HUES6 (cell line): ENCODE measurements at regions not wholly inside any gene's neighbourhood (a gene's known extent, or its start where the extent isn't known, plus 50 kb on each side); places are given as distances from the start of the nearest gene placed in this dataset.
"Not testable (repeated sequence)": the region's sequence is repeated elsewhere in the genome, so short reads cannot be mapped to it uniquely, and the experiment has no call there.

ENCODE experiments used
- H3K27ac ChIP-seq: 2 replicates; pipeline ENCODE4 v1.7.0; 2013; ENCODE audit warnings: low read depth, mild to moderate bottlenecking, low read length, inconsistent platforms
- H3K27me3 ChIP-seq: 2 replicates; pipeline ENCODE4 v1.6.1; 2013; ENCODE audit warnings: low read length; ENCODE audit not compliant: control insufficient read depth, insufficient read depth
- H3K36me3 ChIP-seq: 2 replicates; pipeline ENCODE4 v1.6.1; 2013; ENCODE audit warnings: low read length; ENCODE audit not compliant: control insufficient read depth, insufficient read depth
- H3K4me1 ChIP-seq: 2 replicates; pipeline ENCODE4 v1.6.1; 2013; ENCODE audit warnings: low read length; ENCODE audit not compliant: control insufficient read depth, insufficient read depth
- H3K4me3 ChIP-seq: 2 replicates; pipeline ENCODE4 v1.5.1; 2013; ENCODE audit warnings: low read depth, low read length
- H3K9ac ChIP-seq: one replicate; pipeline ENCODE4 v1.6.1; 2013; ENCODE audit warnings: mild to moderate bottlenecking, low read length
- H3K9me3 ChIP-seq: 2 replicates; pipeline ENCODE4 v1.6.1; 2013; ENCODE audit warnings: low read depth, low read length; ENCODE audit not compliant: control insufficient read depth, insufficient read depth

DNA sequence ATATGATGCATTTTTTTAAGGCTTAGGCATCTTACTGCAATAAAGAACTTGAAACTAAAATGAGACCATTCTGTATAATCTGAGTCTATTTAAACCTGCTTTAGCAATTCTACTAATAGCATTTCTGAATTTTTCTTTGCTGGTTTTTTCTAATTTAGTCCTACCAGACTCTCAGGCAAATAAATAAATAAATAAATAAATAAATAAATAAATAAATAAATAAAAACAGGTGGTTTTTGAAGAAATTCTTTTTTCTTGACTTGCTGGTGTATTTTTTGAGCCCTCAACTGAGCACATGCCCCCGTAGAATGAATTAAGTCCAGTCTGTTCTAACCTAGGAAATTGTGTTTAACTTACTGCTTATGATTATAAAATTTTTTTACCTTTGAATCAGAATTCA is 134.7 kb upstream of the FOXP2 start:
- H3K27ac ChIP-seq, result no peak overlapping the region
- no peaks in the 10 kb centered on the region for H3K4me1 ChIP-seq
- no peaks in the 10 kb centered on the region for H3K27me3 ChIP-seq
- no peak overlapping the region for H3K4me3 ChIP-seq
- H3K9ac ChIP-seq, result no peak overlapping the region
- no peaks in the 10 kb centered on the region for H3K36me3 ChIP-seq
- no peaks in the 10 kb centered on the region for H3K9me3 ChIP-seq

DNA sequence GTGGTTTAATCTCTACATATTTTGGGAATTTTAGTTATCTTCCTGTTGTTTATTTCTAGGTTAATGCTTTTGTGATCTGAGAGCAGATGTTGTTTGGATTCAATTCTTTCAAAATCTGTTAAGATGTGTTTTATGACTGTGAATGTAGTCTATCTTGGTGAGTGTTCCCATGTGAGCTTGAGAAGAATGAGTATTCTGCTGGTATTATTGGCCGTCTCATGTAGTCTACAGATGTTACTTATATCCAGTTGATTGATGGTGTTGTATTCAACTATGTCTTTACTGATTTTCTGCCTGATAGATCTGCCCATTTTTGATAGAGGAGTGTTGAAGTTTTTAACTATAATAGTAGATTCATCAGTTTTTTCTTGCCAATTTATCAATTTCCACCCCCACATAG is 141.4 kb upstream of the FOXP2 start:
- no peaks in the 10 kb centered on the region for H3K9me3 ChIP-seq
- no peaks in the 10 kb centered on the region for H3K4me1 ChIP-seq
- no peaks in the 10 kb centered on the region for H3K27me3 ChIP-seq
- no peak overlapping the region for H3K4me3 ChIP-seq
- no peaks in the 10 kb centered on the region for H3K36me3 ChIP-seq
- no peak overlapping the region for H3K27ac ChIP-seq
- H3K9ac ChIP-seq, result no peak overlapping the region

DNA sequence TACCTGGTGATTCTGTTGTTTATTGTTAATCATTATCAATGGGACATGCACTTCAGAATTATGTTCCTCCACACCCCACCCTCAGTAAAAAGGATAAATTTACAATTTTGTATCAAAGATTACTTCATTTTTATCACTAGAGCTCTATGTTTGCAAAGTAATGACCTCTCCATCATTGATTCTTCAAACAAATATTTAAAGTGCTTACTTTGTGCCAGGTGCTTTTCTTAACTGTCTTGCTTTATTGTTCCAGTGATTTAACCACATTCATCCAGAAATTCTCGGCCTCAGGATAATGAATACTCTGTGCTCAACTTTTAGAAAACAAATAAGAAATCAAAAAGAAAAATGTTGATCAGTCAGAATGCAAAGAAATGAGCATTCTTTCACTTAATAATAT is 144.9 kb upstream of the FOXP2 start:
- Histone ChIP-seq H3K4me3 (no peak overlapping the region), H3K9me3 (no peaks in the 10 kb centered on the region), H3K27me3 (no peaks in the 10 kb centered on the region), H3K4me1 (no peaks in the 10 kb centered on the region), H3K9ac (no peak overlapping the region), H3K36me3 (no peaks in the 10 kb centered on the region), H3K27ac (no peak overlapping the region)

DNA sequence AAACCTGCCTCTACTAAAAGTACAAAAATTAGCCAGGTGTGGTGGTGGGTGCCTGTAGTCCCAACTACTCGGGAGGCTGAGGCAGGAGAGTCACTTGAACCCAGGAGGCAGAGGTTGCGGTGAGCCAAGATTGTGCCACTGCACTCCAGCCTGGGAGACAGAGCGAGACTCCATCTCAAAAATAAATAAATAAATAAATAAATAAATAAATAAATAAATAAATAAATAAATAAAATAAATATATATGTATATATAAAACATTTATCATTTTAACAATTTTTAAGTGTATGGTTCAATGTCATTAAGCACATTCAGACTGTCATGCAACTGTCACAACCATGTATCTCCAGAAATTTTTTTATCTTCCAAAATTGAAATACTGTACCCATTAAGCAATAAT is 147.1 kb upstream of the FOXP2 start:
- H3K27me3 ChIP-seq, H3K4me1 ChIP-seq, H3K9me3 ChIP-seq, H3K4me3 ChIP-seq, H3K27ac ChIP-seq, H3K36me3 ChIP-seq, H3K9ac ChIP-seq: not testable (repeated sequence)

DNA sequence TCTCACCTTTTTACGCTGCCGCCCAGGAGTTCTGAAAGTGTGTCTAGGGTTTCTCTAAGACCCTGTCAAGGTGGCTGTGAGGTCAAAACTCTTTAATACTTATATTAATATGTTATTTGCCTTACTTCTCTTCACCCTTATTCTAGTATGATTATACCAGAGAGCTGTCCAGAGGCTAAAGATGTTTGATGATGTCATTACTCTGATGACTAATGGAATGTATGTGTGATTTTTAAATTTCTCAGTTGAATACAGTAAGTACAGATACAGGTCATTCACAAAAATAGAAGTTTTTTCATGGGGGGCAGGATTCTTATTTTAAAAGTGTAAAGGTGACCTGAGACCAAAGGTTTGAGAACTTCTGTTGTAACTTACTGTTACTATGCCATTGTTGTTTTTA is 150.6 kb upstream of the FOXP2 start:
- no peaks in the 10 kb centered on the region for H3K36me3 ChIP-seq
- H3K4me3 ChIP-seq, result no peak overlapping the region
- H3K9me3 ChIP-seq, result no peaks in the 10 kb centered on the region
- no peak overlapping the region for H3K9ac ChIP-seq
- no peaks in the 10 kb centered on the region for H3K4me1 ChIP-seq
- no peaks in the 10 kb centered on the region for H3K27me3 ChIP-seq
- H3K27ac ChIP-seq, result no peak overlapping the region

DNA sequence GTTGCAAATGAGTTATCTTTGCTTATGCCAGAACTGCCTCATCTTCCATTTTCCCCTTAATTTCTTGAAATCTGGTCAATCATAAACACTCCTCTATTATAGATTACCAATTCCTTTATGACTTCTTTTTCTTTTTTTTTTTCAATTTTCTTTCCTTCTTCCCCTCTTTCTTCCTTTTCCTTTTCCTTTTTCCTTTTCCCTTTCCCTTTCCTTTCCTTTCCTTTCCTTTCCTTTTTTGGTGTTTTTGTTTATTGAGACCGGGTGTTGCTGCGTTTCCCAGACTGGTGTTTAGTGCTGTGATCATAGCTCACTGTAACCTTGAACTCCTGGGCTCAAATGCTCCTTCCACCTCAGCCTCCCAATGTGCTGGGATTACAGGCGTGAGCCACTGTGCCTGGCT is 151.4 kb upstream of the FOXP2 start:
- Histone ChIP-seq H3K36me3 (no peaks in the 10 kb centered on the region), H3K9me3 (no peaks in the 10 kb centered on the region), H3K4me1 (no peaks in the 10 kb centered on the region), H3K9ac (no peak overlapping the region), H3K27ac (no peak overlapping the region), H3K4me3 (no peak overlapping the region), H3K27me3 (no peaks in the 10 kb centered on the region)

DNA sequence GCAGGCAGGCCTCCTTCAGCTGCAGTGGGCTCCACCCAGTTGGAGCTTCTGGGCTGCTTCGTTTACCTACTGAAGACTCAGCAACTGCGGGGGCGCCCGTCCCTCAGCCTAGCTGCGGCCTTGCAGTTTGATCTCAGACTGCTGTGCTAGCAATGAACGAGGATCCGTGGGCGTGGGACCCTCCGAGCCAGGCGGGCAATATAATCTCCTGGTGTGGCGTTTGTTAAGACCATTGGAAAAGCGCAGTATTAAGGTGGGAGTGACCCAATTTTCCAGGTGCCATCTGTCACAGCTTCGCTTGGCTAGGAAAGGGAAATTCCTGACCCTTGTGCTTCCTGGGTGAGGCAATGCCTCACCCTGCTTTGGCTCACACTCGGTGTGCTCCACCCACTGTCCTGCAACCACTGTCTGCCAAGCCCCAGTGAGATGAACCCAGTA is 159.2 kb upstream of the FOXP2 start:
- Histone ChIP-seq H3K4me3 (no peak overlapping the region), H3K36me3 (no peaks in the 10 kb centered on the region), H3K4me1 (no peaks in the 10 kb centered on the region), H3K27me3 (no peaks in the 10 kb centered on the region), H3K9me3 (no peaks in the 10 kb centered on the region), H3K9ac (no peak overlapping the region), H3K27ac (no peak overlapping the region)

DNA sequence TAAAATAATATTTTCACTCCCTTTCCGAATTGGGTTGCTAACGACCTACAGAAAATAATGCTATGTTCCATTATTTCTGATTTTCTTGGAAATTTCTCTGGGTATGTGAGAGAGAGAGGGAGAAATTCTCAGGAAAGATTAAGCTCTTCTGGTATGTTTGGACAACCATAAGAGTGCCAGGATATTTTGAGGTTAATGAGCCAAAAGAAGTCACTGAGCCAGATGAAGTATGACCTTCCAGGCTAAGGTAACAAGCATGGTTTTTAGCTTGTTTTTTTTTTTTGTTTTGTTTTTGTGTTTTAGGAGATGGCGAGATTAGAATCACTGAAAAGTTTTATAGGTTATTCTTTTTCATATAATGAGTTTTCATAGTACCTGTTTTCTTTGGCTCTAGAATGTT is 171.0 kb upstream of the FOXP2 start:
- H3K9me3 ChIP-seq, result no peaks in the 10 kb centered on the region
- no peak overlapping the region for H3K4me3 ChIP-seq
- no peak overlapping the region for H3K9ac ChIP-seq
- H3K4me1 ChIP-seq, result peaks cover 6% of the 10 kb centered on the region; the same call in 1 of the 2 replicates
- H3K27ac ChIP-seq, result no peak overlapping the region
- no peaks in the 10 kb centered on the region for H3K36me3 ChIP-seq
- no peaks in the 10 kb centered on the region for H3K27me3 ChIP-seq

DNA sequence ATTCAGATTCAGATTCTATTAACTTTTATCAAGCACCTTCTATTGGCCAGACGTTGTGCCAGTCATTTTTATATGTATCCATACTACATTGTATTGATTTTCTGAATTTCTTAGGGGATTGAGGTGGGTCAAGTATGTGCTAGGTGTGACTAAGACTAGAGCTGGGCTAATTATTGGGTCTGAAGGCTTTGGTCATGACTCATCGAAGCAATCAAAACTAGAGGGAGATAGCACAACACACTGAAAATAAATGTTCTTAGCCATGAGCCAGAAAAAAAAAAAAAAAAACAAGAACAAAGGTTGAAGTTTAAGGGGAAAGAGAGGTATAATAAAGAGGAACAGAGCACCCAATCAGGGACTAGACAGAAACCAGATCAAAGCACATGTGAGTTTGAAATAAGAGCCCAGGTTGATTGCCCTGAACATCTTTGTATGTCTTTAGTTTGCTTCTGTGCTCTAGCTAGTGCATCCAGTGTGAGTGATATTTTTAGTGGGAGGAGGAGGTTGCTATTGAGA is 171.6 kb upstream of the FOXP2 start:
- Histone ChIP-seq H3K27me3 (no peaks in the 10 kb centered on the region), H3K9ac (no peak overlapping the region), H3K9me3 (no peaks in the 10 kb centered on the region), H3K4me3 (no peak overlapping the region), H3K4me1 (peaks cover 6% of the 10 kb centered on the region; the same call in 1 of the 2 replicates), H3K36me3 (no peaks in the 10 kb centered on the region), H3K27ac (no peak overlapping the region)

DNA sequence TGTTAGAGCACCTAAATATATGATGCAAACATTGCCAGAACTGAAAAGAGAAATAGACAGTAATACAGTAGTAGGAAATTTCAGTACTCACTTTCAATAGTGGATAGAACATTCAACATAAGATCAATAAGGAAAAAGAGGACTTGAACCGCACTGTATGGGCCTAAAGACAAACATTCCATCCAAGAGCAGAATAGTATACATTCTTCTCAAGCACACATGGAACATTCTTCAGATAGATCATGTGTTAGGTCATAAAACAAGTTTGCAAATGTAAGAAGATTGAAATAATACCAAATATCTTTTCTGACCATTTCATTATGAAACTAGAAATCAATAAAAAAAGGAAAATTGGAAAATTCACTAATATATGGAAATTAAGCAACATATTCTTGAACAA is 185.4 kb upstream of the FOXP2 start:
- Histone ChIP-seq H3K27ac (no peak overlapping the region), H3K9me3 (no peaks in the 10 kb centered on the region), H3K27me3 (no peaks in the 10 kb centered on the region), H3K9ac (no peak overlapping the region), H3K4me3 (no peak overlapping the region), H3K36me3 (no peaks in the 10 kb centered on the region), H3K4me1 (no peaks in the 10 kb centered on the region)

DNA sequence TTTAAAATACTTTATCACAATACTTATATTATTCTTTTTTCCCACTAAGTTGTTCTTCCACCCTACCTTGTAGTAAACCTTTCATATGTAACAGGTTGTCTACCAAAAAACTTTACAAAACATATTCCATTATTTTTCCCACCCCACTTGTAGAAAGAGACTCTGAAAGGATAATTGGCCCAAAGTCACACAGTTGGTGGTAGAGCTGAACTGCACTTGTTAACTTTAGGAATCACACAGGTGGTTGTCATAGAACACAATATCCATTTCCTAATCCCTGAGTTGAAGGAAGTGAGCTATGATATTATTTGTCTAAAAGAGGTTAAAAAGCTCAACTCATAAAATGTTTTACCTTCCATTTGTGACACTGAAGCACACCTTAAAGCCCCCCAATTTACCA is 188.8 kb upstream of the FOXP2 start:
- Histone ChIP-seq H3K9ac (no peak overlapping the region), H3K27me3 (no peaks in the 10 kb centered on the region), H3K4me3 (no peak overlapping the region), H3K27ac (no peak overlapping the region), H3K4me1 (no peaks in the 10 kb centered on the region), H3K36me3 (no peaks in the 10 kb centered on the region), H3K9me3 (no peaks in the 10 kb centered on the region)

DNA sequence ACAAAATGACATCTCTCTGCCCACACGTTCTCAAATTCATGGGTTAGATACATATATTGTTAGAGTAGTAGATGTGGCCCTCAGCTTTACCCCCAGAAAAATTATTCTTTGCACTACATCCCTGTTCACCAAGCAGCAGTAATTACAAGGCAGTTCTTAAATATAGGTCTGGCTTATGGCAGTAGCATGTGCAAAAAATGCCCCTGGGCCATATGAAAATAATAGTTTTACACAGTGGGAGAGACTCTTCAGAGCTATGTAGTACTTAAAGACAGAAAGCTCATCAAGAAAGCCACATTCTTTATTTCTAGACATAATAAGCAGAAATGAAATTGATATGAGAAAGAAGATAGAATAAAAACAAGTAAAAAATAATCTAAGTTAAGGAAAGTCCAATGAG is 196.3 kb upstream of the FOXP2 start:
- Histone ChIP-seq H3K4me1 (no peaks in the 10 kb centered on the region), H3K27me3 (no peaks in the 10 kb centered on the region), H3K27ac (no peak overlapping the region), H3K36me3 (no peaks in the 10 kb centered on the region), H3K9ac (no peak overlapping the region), H3K9me3 (no peaks in the 10 kb centered on the region), H3K4me3 (no peak overlapping the region)
